HG02642 (cell line): ENCODE measurements at regions not wholly inside any gene's neighbourhood (a gene's known extent, or its start where the extent isn't known, plus 50 kb on each side); places are given as distances from the start of the nearest gene placed in this dataset.
"Not testable (repeated sequence)": the region's sequence is repeated elsewhere in the genome, so short reads cannot be mapped to it uniquely, and the experiment has no call there.

Source experiments
- ATAC-seq: cut with Tn5 transposase; IDR thresholded peaks from one replicate; pipeline ENCODE4 v1.9.1; 2021; ENCODE audit warnings: mild to moderate bottlenecking; ENCODE audit not compliant: unreplicated experiment, poor library complexity

- no peak for ATAC-seq
Measured at GRCh38 chr21:14058566-14058965, 152.2 kb downstream of the LIPI start.

GRCh38 chr21:14057841-14058481, 152.8 kb downstream of the LIPI start:
- ATAC-seq: not testable (repeated sequence)

DNA sequence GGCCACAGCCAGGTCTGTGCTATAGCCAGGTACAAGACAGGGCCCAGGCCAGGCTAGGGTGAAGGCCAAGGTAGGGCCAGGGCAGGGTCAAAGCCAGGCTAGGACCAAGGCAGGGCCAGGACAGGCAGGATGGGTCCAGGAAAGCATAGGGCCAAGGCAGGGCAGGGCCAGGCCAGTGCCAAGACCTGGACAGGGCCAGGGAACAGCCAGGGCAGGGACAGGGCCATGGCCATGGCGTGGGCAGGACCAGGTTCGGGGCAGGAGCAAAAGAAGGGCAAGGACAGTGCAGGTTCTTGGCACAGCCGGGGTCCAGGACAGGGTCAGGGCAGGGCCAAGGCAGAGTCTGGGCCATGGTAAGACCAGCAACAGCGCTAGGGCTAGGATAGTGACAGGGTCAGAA, 153.4 kb downstream of the LIPI start:
- no peak for ATAC-seq

DNA sequence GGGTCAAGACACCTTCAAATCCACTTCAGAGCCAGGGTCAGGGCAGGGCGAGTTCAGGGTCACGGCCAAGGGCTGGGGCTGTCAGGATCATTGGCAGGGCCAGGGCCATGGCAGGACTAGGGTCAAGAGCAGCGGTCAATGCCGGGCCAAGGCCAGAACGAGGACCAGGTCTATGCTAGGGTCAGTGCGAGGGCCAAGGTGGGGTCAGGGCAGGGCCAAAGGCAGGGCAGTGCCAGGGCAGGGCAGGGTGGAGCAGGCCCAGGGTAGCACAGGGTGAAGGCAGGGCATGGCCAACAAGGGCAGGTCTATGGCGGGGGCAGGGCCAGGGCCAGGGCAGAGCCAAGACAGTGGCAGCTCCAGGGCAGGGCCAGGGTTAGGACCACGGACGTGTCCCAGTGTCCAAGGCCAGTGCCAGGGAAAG, 154.0 kb downstream of the LIPI start:
- no peak for ATAC-seq

GRCh38 chr21:14055746-14056515, 154.8 kb downstream of the LIPI start:
- not testable (repeated sequence) for ATAC-seq

DNA sequence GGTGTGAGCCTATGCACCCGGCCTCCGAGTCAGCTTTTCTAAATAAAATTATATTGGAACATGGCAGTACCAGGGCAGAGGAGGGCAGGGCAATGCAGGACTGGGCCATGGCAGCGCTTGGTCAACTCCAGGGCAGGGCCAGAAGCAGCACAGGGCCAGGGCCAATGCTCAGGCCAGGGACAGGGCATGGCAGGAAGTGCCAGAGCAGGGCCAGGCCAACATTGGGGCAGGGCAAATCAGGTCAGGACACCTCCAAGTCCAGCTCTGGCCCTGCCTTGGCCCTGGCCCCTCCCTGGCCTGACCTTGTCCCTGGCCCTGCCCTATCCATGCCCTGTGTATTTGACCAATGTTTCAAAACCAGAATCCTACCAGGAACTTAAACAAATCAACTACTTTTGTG, 156.1 kb downstream of the LIPI start:
- ATAC-seq: no peak

DNA sequence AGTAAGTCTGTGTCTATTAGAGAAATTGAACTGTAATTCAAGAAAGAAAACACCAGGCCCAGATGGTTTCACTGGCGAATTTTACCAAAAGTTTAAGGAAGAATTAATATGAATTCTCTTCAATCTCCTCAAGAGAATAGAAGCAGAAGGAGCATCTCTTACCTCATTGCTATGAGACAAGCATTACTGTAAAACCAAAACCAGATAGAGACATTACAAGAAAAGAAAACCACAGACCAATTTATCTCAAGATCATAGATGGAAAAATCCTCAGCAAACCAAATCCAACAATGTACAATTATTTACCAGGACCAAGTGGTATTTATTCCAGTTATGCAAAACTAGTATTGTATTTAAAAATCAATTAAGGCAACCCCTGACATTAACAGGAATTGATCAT, 160.6 kb downstream of the LIPI start:
- no peak for ATAC-seq

DNA sequence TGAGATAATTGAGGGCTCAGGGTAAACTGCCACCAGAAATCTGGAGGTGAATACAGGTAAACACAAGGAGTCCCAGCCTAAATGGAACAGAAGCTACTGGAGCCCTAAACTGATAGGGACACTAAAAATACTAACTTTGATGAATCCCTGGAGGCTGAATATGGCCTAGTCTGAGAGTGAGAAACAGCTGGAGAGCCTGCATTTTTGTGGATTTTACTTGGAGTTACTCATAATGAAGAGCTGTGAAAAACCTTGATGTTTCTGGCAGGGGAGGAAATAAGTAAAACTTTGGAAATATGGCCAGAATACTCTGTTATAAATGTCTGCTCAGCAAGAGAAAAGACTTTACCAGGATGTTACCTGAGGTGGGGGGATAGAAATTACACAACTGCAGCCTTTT, 164.4 kb downstream of the LIPI start:
- no peak for ATAC-seq

DNA sequence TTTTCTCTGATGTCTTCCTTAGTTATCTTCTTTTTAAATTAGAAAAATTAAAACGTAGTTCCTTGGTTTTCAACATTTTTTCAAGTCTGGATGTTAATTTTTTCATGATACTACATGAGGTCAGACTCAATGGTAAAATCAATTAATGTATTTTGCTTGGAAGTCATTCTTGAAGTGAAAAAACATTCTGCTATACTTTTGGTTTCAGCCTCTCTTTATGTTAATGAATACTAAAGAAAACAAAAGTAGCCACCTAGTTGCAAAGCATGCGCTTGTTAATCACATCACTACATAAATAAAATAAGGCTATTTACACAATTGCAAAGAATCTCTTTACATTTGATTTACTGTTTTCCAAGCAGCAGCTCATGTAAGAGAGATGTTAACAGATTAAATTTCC, 170.4 kb downstream of the LIPI start:
- ATAC-seq: no peak

DNA sequence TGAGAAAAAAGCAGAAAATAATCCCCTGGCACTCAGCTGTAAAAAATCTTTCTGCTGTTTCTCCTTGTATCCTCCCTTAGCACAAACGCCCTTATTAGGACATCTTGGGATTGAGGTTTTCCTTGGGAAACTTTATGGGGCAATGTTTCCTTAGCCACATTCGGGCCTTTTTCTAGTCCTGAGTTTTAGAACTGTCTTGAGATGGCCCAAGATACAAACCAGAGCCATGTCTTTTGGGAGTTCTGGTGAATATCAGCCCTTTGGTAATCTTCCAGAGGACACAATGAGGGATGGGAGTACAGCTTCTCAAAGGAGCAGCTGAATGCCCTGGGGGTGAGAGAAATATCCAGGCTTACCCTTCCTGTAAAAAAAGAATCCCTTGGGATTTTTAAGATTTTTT, 182.1 kb downstream of the LIPI start:
- not testable (repeated sequence) for ATAC-seq

GRCh38 chr21:14027235-14027869, 183.4 kb downstream of the LIPI start:
- ATAC-seq: peak; percentile 100

- ATAC-seq: peak; percentile 44
Measured at GRCh38 chr21:14020108-14020507, 190.6 kb downstream of the LIPI start.

- not testable (repeated sequence) for ATAC-seq
Measured at GRCh38 chr21:14015841-14016240, 194.9 kb downstream of the LIPI start.

DNA sequence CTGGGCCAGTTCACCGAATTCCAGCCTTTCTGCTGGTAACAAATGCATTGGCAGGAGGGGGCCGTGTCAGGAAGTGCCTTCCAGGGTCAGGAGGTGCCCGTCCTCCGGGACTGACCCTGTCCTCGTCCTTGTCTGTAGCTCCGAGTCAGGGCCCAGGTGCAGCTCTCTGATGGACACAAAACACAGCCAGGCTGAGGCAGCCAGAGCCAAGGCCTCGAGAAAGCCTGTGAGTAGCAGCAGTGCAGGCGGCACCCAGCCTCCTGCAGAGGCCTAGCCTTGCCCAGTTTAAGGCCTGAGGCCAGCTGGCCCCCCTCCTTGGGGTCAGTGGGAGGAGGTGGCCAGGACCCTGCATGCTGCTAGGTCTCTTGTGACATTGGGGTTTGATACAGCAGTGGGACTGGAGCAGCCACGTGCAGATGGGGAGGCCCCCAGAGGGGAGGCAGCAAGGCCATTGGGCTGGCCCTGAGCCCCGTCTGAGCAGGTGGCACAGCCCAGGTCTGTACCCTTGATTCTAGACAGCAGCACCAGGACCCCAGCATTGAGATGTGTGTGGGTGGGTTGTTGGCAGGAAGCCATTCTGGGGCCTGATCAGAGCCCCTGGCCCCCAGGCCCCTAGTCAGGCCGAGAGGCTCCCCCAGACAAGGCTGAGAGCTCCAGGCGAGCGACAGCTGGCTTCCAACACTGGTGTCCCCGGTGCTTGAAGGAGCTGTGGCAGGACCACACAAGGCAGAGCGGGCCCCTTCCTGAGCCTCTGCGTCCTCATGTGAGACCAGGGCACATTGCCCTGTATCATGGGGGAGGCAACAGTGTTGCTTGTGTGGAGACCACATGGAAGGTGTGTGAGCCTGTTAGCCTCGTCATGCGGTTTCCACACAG, 196.9 kb downstream of the LIPI start:
- ATAC-seq: not testable (repeated sequence)

- no peak for ATAC-seq
Measured at GRCh38 chr21:14013056-14013603, 197.6 kb downstream of the LIPI start.

DNA sequence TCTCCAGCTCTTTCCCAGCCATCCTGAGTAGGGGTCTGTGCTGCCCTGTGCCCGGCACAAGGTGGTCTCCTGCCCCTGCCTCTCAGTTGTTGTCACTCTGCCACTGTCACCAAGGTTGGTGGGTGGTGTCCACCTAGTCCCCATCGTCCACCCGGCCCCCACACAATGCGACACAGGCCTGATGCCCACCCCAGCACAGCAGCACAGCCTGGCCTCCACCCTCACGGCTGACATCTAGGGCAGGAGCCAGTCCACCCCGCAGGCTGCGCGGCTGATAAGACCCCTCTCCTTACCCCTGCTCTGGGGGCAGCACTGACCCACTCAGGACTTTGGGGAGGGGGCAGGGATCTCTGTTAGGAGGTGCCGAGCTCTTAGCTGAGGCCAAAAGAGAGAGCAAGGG, 198.3 kb downstream of the LIPI start:
- ATAC-seq: no peak

GRCh38 chr21:14011751-14012150, 199.0 kb downstream of the LIPI start:
- ATAC-seq: not testable (repeated sequence)

DNA sequence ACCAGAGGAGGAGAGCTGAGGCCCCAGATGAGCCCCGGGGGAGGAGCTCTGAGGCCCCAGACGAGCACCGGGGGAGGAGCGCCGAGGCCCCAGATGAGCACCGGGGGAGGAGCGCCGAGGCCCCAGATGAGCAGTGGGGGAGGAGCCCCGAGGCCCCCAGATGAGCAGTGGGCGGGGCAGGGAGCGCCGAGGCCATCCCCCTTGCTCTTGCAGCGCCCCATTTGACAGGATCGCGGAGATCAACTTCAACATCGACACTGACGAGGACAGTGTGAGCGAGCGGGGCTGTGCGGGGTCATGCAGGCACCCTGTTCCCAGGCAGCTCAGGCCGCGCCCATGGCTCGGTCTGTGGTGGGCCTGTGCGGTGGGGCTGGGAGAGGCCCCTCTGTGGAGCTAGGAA, 199.6 kb downstream of the LIPI start:
- ATAC-seq: not testable (repeated sequence)

GRCh38 chr21:14010729-14011128, 200.0 kb downstream of the LIPI start:
- ATAC-seq: no peak

- ATAC-seq: not testable (repeated sequence)
Measured at GRCh38 chr21:14009990-14010389, 200.8 kb downstream of the LIPI start.
